Ovary (tissue), 7 donors: ENCODE measurements at regions not wholly inside any gene's neighbourhood (a gene's known extent, or its start where the extent isn't known, plus 50 kb on each side); places are given as distances from the start of the nearest gene placed in this dataset.

Experiments used
- DNase-seq, 5 donors: peaks; one replicate each; pipeline ENCODE4 v3.0.0-alpha.2; 2019 to 2020
- H3K27ac ChIP-seq, 2 donors: fragments of 200-600 bp; one replicate each; pipeline versions ENCODE4 v1.5.1 to v1.8.0; 2019 to 2022
- H3K27me3 ChIP-seq: fragments of 200-600 bp; one replicate; pipeline ENCODE4 v1.8.0; 2022
- H3K36me3 ChIP-seq: fragments of 200-600 bp; sonication (generic); one replicate; pipeline ENCODE4 v1.5.1; 2019
- H3K4me1 ChIP-seq: one replicate; pipeline ENCODE4 v1.8.1; 2013; ENCODE audit warnings: mild to moderate bottlenecking, moderate library complexity; ENCODE audit not compliant: insufficient read depth
- H3K4me3 ChIP-seq: fragments of 200-600 bp; sonication (generic); one replicate; pipeline ENCODE4 v1.5.1; 2017
- H3K9me3 ChIP-seq, 2 donors: fragments of 200-600 bp in 1 of 2; sonication (generic) in 1 of 2; one replicate each; pipeline versions ENCODE4 v1.5.1 to v1.8.1; 2013 to 2019; ENCODE audit warnings: mild to moderate bottlenecking in 1 of 2, moderate library complexity in 1 of 2
- EP300 ChIP-seq: sonication (generic); formaldehyde crosslinking; IDR thresholded peaks from one replicate; pipeline ENCODE4 v1.6.1; 2017; ENCODE audit warnings: antibody characterized with exemption
- POLR2A ChIP-seq: fragments of 450-650 bp; IDR thresholded peaks from one replicate; pipeline ENCODE4 v1.6.1; 2017; ENCODE audit warnings: antibody characterized with exemption, mild to moderate bottlenecking, moderate library complexity
- WGBS, 3 donors: extraction: QIAGEN DNeasy Blood & Tissue Kit in 1 of 3; methylation state at CpG; one replicate each; pipeline versions ENCODE4 v1.1.5 to v1.1.7; 2013 to 2017; 5-methylcytosine and 5-hydroxymethylcytosine counted together
- intact Hi-C, 4 donors: fragments of 100-400 bp; cut with DNase I; formaldehyde crosslinking; loops; one replicate each; pipeline versions ENCODE4 v1.11.0 to v1.15.1; 2022 to 2023
- TF ChIP-seq, protein P1 (sequence below), 3 donors: fragments of 450-650 bp in 2 of 3; fragments of 200-600 bp in 1 of 3; IDR thresholded peaks; one replicate each; pipeline versions ENCODE4 v1.5.1 to v1.8.0; 2016 to 2022; ENCODE audit warnings: antibody characterized with exemption in 3 of 3, mild to moderate bottlenecking in 1 of 3
- donor health status: DM: no; HTN: no; CAD: no; lungs with moderate emphysema.
- donor health status: DM: no; HTN: no; CAD: no.
- donor health status: Bipolar disorder and iron deficiency.
- donor health status: DM: no; HTN: no; CAD: no.
- donor health status: DM: yes; HTN: yes; CAD: no.

DNA sequence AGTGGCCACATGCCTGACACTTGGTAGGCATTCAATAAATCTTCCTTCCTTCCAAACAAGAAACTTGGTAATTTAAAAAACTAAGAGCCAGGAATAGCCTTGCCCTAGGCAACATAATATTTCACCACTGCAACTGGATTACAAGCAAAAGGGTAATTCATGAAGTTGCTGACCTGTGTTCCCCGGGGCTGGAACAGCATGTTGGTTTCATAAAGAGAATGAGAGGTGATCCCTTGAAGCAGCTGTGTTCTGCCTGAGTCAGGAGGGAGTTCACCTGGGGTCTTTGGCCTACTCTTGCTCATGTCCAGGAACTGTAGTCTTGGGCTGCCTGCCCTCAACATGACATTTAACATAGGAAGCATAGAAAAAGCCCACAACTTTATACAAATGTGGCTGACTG is 329.0 kb upstream of the DAB1 start:
- TF ChIP-seq, protein P1, sequence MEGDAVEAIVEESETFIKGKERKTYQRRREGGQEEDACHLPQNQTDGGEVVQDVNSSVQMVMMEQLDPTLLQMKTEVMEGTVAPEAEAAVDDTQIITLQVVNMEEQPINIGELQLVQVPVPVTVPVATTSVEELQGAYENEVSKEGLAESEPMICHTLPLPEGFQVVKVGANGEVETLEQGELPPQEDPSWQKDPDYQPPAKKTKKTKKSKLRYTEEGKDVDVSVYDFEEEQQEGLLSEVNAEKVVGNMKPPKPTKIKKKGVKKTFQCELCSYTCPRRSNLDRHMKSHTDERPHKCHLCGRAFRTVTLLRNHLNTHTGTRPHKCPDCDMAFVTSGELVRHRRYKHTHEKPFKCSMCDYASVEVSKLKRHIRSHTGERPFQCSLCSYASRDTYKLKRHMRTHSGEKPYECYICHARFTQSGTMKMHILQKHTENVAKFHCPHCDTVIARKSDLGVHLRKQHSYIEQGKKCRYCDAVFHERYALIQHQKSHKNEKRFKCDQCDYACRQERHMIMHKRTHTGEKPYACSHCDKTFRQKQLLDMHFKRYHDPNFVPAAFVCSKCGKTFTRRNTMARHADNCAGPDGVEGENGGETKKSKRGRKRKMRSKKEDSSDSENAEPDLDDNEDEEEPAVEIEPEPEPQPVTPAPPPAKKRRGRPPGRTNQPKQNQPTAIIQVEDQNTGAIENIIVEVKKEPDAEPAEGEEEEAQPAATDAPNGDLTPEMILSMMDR (IDR thresholded peaks at IDR 0.05), result no peak
- no peak for TF ChIP-seq EP300
- TF ChIP-seq POLR2A, result no peak
- H3K36me3 ChIP-seq, result no peaks in the 10 kb centered on the region
- WGBS, 3 donors, result 62 to 72% (median 68%) methylated on average over 1 of the region's 1 CpG
- H3K4me3 ChIP-seq, result no peak overlapping the region
- H3K4me1 ChIP-seq, result no peaks in the 10 kb centered on the region
- intact Hi-C loops, result no loop called here
- no peak overlapping the region for H3K27ac ChIP-seq
- H3K9me3 ChIP-seq, result no peaks in the 10 kb centered on the region
- DNase-seq, result no peak
- no peaks in the 10 kb centered on the region for H3K27me3 ChIP-seq

- Histone ChIP-seq H3K9me3 (no peaks in the 10 kb centered on the region), H3K36me3 (no peaks in the 10 kb centered on the region), H3K4me3 (no peak overlapping the region), H3K27me3 (no peaks in the 10 kb centered on the region), H3K4me1 (no peaks in the 10 kb centered on the region), H3K27ac (no peak overlapping the region)
- 93 to 95% (median 93%) methylated on average over 2 of the region's 2 CpGs for WGBS, 3 donors
- DNase-seq, result no peak
- TF ChIP-seq EP300 (no peak), POLR2A (no peak)
- TF ChIP-seq, protein P1 (IDR thresholded peaks at IDR 0.05), result no peak
- intact Hi-C loops, result no loop called here
These were observed 324.9 kb upstream of the DAB1 start for GRCh38 chr1:57748719-57749118.

GRCh38 chr1:57747818-57748217 is 324.0 kb upstream of the DAB1 start:
- TF ChIP-seq POLR2A (no peak), EP300 (no peak)
- TF ChIP-seq, protein P1 (IDR thresholded peaks at IDR 0.05), result no peak
- intact Hi-C loops, result no loop called here
- Histone ChIP-seq H3K36me3 (no peaks in the 10 kb centered on the region), H3K4me1 (no peaks in the 10 kb centered on the region), H3K27me3 (no peaks in the 10 kb centered on the region), H3K9me3 (no peaks in the 10 kb centered on the region), H3K4me3 (no peak overlapping the region), H3K27ac (no peak overlapping the region)
- no peak for DNase-seq
- WGBS, 3 donors, result 89 to 98% (median 90%) methylated on average over 1 of the region's 1 CpG

GRCh38 chr1:57741521-57741920 is 317.7 kb upstream of the DAB1 start:
- intact Hi-C loops, result no loop called here
- 65 to 75% (median 67%) methylated on average over 4 of the region's 4 CpGs for WGBS, 3 donors
- no peak for TF ChIP-seq EP300
- no peak for TF ChIP-seq POLR2A
- TF ChIP-seq, protein P1 (IDR thresholded peaks at IDR 0.05), result no peak
- no peaks in the 10 kb centered on the region for H3K4me1 ChIP-seq
- no peaks in the 10 kb centered on the region for H3K9me3 ChIP-seq
- no peak overlapping the region for H3K27ac ChIP-seq
- H3K4me3 ChIP-seq, result no peak overlapping the region
- H3K27me3 ChIP-seq, result no peaks in the 10 kb centered on the region
- DNase-seq, result no peak
- no peaks in the 10 kb centered on the region for H3K36me3 ChIP-seq

DNA sequence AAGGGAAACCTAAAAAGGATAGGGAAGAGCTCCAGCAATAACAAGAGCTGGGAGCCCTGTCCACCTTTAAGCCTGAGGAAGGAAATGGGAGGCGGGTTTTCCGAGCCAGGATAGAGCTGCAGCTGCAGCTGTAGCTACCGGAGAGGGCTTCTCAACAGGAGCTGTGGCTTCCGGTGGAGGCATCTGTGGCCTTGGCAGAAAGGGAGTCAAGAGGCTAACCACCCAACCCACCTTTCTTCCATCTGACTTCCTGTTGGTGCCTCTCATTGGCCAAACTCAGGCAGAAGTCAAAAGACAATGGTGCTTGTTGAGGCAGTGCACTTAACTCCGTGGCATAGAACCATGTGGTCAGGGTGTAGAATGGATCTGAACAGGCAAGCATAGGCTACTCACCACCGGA is 313.1 kb upstream of the DAB1 start:
- intact Hi-C loops, result no loop called here
- no peaks in the 10 kb centered on the region for H3K9me3 ChIP-seq
- no peak overlapping the region for H3K4me3 ChIP-seq
- H3K4me1 ChIP-seq, result no peaks in the 10 kb centered on the region
- H3K27ac ChIP-seq, result no peak overlapping the region
- no peaks in the 10 kb centered on the region for H3K27me3 ChIP-seq
- TF ChIP-seq POLR2A (no peak), EP300 (no peak)
- TF ChIP-seq, protein P1 (IDR thresholded peaks at IDR 0.05), result no peak
- DNase-seq, result no peak
- WGBS, 3 donors, result 66 to 79% (median 73%) methylated on average over 6 of the region's 6 CpGs
- no peaks in the 10 kb centered on the region for H3K36me3 ChIP-seq
